GM18858 (cell line): ENCODE measurements at regions not wholly inside any gene's neighbourhood (a gene's known extent, or its start where the extent isn't known, plus 50 kb on each side); places are given as distances from the start of the nearest gene placed in this dataset.

Source experiments
- ATAC-seq: cut with Tn5 transposase; IDR thresholded peaks from one replicate; pipeline ENCODE4 v1.9.1; 2021; ENCODE audit not compliant: unreplicated experiment

- ATAC-seq = no peak
Observed at GRCh38 chr12:98453492-98453891, 61.9 kb upstream of the TMPO start.

GRCh38 chr12:98456041-98456440 is 59.3 kb upstream of the TMPO start:
- ATAC-seq = no peak

DNA sequence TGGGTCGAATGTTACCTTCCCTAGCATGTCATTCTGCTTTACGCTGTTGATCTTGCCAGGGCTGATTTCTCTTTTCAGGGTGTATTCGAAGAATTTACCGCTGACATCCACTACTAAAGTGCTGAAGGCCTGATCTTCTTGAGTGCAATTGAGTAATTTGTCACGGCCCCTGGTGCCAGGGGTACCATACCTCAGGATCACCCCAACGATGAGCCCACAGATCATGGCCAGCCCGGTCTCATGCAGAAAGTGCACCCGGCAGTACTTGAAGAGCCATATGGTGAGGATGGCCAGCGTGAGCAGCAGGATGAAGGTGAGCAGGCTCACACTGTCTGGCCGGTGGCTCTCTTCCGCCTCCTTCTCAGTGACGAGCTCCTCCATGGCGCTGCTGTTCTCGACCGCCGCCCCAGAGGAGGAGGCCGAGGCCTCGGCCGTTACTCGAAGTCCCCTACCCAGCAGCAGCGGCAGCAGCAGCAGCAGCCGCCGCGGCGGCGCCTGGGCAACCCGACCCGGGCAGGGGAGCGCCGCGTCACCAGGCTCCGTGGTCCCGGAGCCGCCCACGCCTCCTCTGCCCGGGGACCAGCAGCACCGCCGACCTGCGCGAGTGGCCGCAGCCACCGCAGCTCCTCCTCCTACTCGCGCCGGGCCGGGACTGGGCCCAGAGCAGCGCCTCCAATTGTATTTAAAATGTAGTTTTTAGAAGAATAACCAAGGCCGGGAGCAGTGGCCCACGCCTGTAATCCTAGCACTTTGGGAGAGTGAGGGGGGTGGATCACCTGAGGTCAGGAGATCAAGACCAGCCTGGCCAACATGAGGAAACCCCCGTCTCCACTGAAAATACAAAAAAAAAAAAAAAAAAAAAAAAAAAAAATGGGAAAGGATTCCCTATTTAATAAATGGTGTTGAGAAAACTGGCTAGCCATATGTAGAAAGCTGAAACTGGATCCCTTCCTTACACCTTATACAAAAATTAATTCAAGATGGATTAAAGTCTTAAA is 58.5 kb upstream of the TMPO start:
- no peak for ATAC-seq

- ATAC-seq = no peak
Observed at GRCh38 chr12:98464190-98464589, 51.2 kb upstream of the TMPO start.

GRCh38 chr12:98465505-98465904 is 49.9 kb upstream of the TMPO start:
- ATAC-seq = no peak
